ENCODE measurements at regions not wholly inside any gene's neighbourhood (a gene's known extent, or its start where the extent isn't known, plus 50 kb on each side); places are given as distances from the start of the nearest gene placed in this dataset.
"Not testable (repeated sequence)": the region's sequence is repeated elsewhere in the genome, so short reads cannot be mapped to it uniquely, and the experiment has no call there.

- peaks cover 0 to 15% of the 10 kb centered on the region in 2 donors for H3K36me3 ChIP-seq
- H3K9me3 ChIP-seq; H3K4me1 ChIP-seq; intact Hi-C loops (cut with DNase I); H3K27me3 ChIP-seq; H3K4me3 ChIP-seq; H3K27ac ChIP-seq: not testable (repeated sequence)
- peak in 1 of 2 donors; percentile 18 for DNase-seq (ENCODE audit: low spot score in 2 of 2)
These were observed 76.2 kb upstream of the TNK2 start for GRCh38 chr3:195984392-195985030.

DNA sequence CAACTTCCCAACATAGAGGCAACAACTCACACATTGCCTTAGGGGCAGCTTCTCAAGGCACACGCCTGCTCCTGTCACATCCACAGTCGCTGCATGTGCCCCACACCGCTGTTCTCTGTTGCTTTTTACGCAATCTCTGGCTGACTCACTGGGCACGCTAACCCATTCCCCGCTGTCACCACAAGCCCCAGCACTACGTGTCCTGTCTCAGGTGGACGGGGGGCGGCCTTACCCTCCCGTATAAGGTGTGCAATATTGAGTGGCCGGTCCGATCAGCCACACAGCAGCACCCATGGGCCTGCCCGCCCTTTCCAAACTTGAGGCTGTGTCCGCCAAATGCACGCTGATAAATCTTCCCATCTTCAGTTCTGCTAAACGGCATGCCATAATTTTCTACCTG, 75.5 kb upstream of the TNK2 start:
- H3K4me3 ChIP-seq; H3K4me1 ChIP-seq; H3K27ac ChIP-seq; H3K27me3 ChIP-seq; intact Hi-C loops (cut with DNase I); H3K9me3 ChIP-seq; DNase-seq (ENCODE audit: low spot score in 2 of 2): not testable (repeated sequence)
- H3K36me3 ChIP-seq: peaks cover 0 to 19% of the 10 kb centered on the region in 2 donors

- H3K4me1 ChIP-seq; intact Hi-C loops (cut with DNase I): not testable (repeated sequence)
These were observed 74.4 kb upstream of the TNK2 start for GRCh38 chr3:195982754-195983153.

DNA sequence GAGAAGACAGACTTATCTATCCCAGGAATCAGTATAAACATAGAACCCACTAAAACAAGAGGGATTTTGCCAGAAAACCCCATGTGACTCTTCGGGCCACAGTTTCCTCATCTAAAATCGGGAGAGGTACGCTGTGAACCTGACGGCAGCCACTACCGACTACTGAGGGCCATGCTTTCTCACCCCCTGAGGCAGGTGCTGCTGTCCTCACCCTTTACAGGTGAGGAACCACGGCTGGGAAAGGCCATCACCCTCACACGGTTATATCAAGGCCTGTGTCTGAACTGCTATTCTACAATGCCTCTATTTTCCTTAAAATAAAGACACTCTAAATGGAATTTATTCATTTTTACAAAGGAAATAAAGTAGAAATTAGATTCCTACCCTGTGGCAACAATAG, 73.4 kb upstream of the TNK2 start:
- intact Hi-C loops (cut with DNase I); H3K9me3 ChIP-seq; H3K27ac ChIP-seq; DNase-seq (ENCODE audit: low spot score in 2 of 2); H3K4me3 ChIP-seq; H3K4me1 ChIP-seq; H3K27me3 ChIP-seq: not testable (repeated sequence)
- peaks cover 0 to 24% of the 10 kb centered on the region in 2 donors for H3K36me3 ChIP-seq

More at GRCh38 chr3:195982754-195983153, 74.4 kb upstream of the TNK2 start:
- not testable (repeated sequence) for H3K27me3 ChIP-seq; H3K9me3 ChIP-seq; H3K4me3 ChIP-seq; DNase-seq (ENCODE audit: low spot score in 2 of 2); H3K27ac ChIP-seq
- H3K36me3 ChIP-seq: peaks cover 0 to 23% of the 10 kb centered on the region in 2 donors

DNA sequence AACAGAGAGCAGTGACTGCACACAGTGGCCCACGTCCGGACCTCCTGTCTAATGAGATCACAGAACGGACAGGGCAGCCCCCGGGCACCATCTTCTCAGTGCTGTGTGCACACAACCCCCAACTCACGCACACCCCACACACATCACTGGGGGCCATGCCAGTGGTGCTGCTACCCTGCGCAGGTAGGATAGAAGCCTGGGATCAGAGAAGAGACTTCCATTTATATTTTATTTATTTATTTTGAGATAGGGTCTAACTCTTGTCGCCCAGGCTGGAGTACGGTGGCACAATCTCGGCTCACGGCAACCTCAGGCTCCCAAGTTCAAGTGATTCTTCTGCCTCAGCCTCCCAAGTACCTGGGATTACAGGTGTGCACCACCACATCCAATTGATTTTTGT, 71.5 kb upstream of the TNK2 start:
- DNase-seq (ENCODE audit: low spot score in 2 of 2); H3K27me3 ChIP-seq; H3K27ac ChIP-seq; intact Hi-C loops (cut with DNase I); H3K4me3 ChIP-seq; H3K4me1 ChIP-seq; H3K9me3 ChIP-seq: not testable (repeated sequence)
- peaks cover 0 to 29% of the 10 kb centered on the region in 2 donors for H3K36me3 ChIP-seq

DNA sequence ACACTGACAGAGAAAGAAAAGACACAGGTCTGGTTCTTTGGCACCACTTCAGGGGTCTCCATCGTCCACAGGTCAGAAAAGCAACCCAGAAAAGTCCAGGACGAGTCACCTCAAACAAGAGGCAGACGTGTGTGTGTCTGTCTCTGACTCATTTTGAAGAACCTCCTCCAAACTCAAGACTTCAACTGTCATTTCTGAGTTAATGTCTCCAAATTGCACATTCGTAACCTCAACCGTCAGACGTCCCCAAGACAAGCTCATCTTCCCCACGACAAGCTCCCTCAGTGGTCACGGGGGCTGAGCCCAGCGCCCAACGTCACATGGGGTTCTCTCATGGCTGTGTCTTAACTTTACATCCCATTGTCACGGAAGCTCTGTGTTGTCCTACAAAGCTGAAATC, 70.2 kb upstream of the TNK2 start:
- H3K36me3 ChIP-seq: peaks cover 0 to 41% of the 10 kb centered on the region in 2 donors
- H3K9me3 ChIP-seq; H3K27ac ChIP-seq; DNase-seq (ENCODE audit: low spot score in 2 of 2); H3K27me3 ChIP-seq; intact Hi-C loops (cut with DNase I); H3K4me3 ChIP-seq; H3K4me1 ChIP-seq: not testable (repeated sequence)

- H3K27ac ChIP-seq; DNase-seq (ENCODE audit: low spot score in 2 of 2); H3K4me3 ChIP-seq; H3K9me3 ChIP-seq; H3K4me1 ChIP-seq; H3K27me3 ChIP-seq; intact Hi-C loops (cut with DNase I): not testable (repeated sequence)
- peaks cover 0 to 39% of the 10 kb centered on the region in 2 donors for H3K36me3 ChIP-seq
These were observed 68.5 kb upstream of the TNK2 start for GRCh38 chr3:195976876-195977275.

GRCh38 chr3:195974281-195974680, 65.9 kb upstream of the TNK2 start:
- H3K27me3 ChIP-seq; intact Hi-C loops (cut with DNase I); DNase-seq (ENCODE audit: low spot score in 2 of 2); H3K27ac ChIP-seq; H3K4me1 ChIP-seq; H3K9me3 ChIP-seq; H3K4me3 ChIP-seq: not testable (repeated sequence)
- peaks cover 0 to 53% of the 10 kb centered on the region in 2 donors for H3K36me3 ChIP-seq

GRCh38 chr3:195970873-195971272, 62.5 kb upstream of the TNK2 start:
- H3K9me3 ChIP-seq; intact Hi-C loops (cut with DNase I); H3K4me1 ChIP-seq; H3K4me3 ChIP-seq; H3K27me3 ChIP-seq; DNase-seq (ENCODE audit: low spot score in 2 of 2); H3K27ac ChIP-seq: not testable (repeated sequence)
- peaks cover 0 to 54% of the 10 kb centered on the region in 2 donors for H3K36me3 ChIP-seq

GRCh38 chr3:195969838-195970776, 61.8 kb upstream of the TNK2 start:
- H3K9me3 ChIP-seq; DNase-seq (ENCODE audit: low spot score in 2 of 2); H3K4me1 ChIP-seq; H3K4me3 ChIP-seq; H3K27ac ChIP-seq; H3K27me3 ChIP-seq; intact Hi-C loops (cut with DNase I): not testable (repeated sequence)
- H3K36me3 ChIP-seq: peaks cover 0 to 59% of the 10 kb centered on the region in 2 donors

- H3K9me3 ChIP-seq; H3K4me3 ChIP-seq; DNase-seq (ENCODE audit: low spot score in 2 of 2); H3K4me1 ChIP-seq; intact Hi-C loops (cut with DNase I); H3K27ac ChIP-seq; H3K27me3 ChIP-seq: not testable (repeated sequence)
- H3K36me3 ChIP-seq: peaks cover 4 to 58% of the 10 kb centered on the region in 2 donors
These were observed 61.0 kb upstream of the TNK2 start for GRCh38 chr3:195969341-195969740.

DNA sequence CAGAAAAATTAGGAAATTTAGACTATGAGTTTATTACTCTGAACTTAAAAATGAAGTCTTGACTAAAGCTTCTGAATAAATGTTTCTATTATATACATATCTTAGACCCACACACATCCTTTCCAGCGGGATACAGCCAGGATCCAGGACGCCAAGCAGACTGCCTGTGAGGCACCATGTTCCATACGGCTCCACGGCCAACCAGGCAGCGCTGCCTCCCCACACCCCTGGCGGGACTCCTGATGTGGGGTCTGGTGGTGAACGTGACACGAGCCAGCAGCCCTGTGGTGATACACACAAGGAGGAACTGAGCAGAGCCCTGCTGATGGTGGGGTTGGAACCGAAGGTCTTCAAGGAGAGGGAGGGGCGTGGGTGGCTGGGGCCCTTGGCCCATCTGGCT, 59.8 kb upstream of the TNK2 start:
- DNase-seq (ENCODE audit: low spot score in 2 of 2); H3K27ac ChIP-seq; H3K9me3 ChIP-seq; H3K4me1 ChIP-seq; H3K27me3 ChIP-seq; intact Hi-C loops (cut with DNase I); H3K4me3 ChIP-seq: not testable (repeated sequence)
- peaks cover 4 to 51% of the 10 kb centered on the region in 2 donors for H3K36me3 ChIP-seq

DNA sequence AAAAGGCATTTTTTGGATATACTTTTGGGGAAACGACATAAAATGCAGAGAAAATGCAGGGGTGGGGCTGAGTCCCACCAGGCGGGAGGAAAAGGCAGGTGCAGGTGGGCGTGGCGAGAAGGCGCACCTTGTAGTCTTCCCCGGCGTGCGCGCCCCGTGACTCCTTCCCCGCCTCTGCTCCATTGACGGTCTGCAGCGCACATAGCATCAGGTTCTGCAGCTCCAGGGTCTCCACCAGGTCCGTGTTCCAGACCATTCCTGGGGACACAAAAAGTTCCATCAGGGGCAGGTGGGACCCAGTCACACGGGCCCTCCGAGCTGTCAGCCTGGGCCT, 59.0 kb upstream of the TNK2 start:
- H3K27ac ChIP-seq; H3K27me3 ChIP-seq; intact Hi-C loops (cut with DNase I); H3K4me3 ChIP-seq; H3K4me1 ChIP-seq; DNase-seq (ENCODE audit: low spot score in 2 of 2); H3K9me3 ChIP-seq: not testable (repeated sequence)
- H3K36me3 ChIP-seq: peaks cover 4 to 53% of the 10 kb centered on the region in 2 donors
